HG02798 (cell line): ENCODE measurements at regions not wholly inside any gene's neighbourhood (a gene's known extent, or its start where the extent isn't known, plus 50 kb on each side); places are given as distances from the start of the nearest gene placed in this dataset.
"Not testable (repeated sequence)": the region's sequence is repeated elsewhere in the genome, so short reads cannot be mapped to it uniquely, and the experiment has no call there.

ENCODE experiments used
- ATAC-seq: cut with Tn5 transposase; IDR thresholded peaks from one replicate; pipeline ENCODE4 v1.9.1; 2021; ENCODE audit warnings: mild to moderate bottlenecking; ENCODE audit not compliant: unreplicated experiment, poor library complexity

GRCh38 chr4:66372706-66373105 lies 702.4 kb upstream of the EPHA5 start:
- ATAC-seq = no peak

GRCh38 chr4:66367043-66367660 lies 696.9 kb upstream of the EPHA5 start:
- no peak for ATAC-seq

GRCh38 chr4:66360395-66360794 lies 690.1 kb upstream of the EPHA5 start:
- not testable (repeated sequence) for ATAC-seq

GRCh38 chr4:66357316-66357715 lies 687.0 kb upstream of the EPHA5 start:
- ATAC-seq = no peak

- no peak for ATAC-seq
Observed at GRCh38 chr4:66355328-66355727, 685.0 kb upstream of the EPHA5 start.

DNA sequence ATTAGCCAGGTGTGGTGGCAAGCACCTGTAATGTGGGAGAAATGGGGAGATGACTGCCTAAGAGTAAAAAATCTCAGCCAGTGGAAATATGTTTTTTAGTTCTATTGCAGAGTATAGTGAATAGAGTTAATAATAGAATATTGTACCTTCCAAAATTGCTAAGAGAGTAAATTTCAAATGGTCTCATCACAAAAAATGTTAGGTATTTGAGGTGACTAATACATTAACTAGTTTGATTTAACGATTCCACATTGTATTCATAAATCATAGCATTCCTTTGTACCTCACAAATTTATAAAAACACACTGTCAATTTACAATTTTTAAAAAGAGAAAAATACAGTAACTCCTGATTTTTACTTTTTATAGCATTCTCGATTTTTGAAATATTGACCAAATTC lies 681.5 kb upstream of the EPHA5 start:
- ATAC-seq = no peak

DNA sequence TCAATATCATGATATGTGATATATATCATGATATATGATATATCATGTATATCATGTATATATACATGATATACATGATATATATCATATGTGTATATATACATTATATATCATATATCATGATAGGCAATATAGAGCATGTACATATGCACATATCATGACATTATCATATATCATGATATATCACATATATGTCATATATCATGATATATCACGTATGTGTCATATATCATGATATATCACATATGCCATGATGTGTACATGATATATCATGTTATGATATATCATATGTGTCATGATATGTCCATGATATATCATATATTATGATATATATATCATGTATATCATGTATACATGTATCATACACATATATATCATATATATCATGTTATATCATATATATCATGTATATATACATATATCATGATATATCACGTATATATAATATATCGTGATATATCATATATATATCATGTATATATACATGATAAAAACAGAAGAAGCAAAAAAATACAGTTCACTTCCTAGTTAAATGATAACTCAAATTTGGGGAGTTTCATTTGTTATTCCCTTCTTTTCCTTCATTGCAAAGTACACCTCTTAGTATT lies 670.1 kb upstream of the EPHA5 start:
- ATAC-seq = no peak

GRCh38 chr4:66339007-66339406 lies 668.7 kb upstream of the EPHA5 start:
- no peak for ATAC-seq

GRCh38 chr4:66331761-66332160 lies 661.5 kb upstream of the EPHA5 start:
- ATAC-seq = no peak

GRCh38 chr4:66330125-66330524 lies 659.8 kb upstream of the EPHA5 start:
- ATAC-seq = no peak

GRCh38 chr4:66328803-66329574 lies 658.7 kb upstream of the EPHA5 start:
- no peak for ATAC-seq

- no peak for ATAC-seq
Observed at GRCh38 chr4:66307641-66308438, 637.6 kb upstream of the EPHA5 start.

GRCh38 chr4:66300336-66300934 lies 630.1 kb upstream of the EPHA5 start:
- ATAC-seq = no peak

GRCh38 chr4:66298569-66298968 lies 628.3 kb upstream of the EPHA5 start:
- no peak for ATAC-seq

GRCh38 chr4:66297703-66298102 lies 627.4 kb upstream of the EPHA5 start:
- no peak for ATAC-seq

DNA sequence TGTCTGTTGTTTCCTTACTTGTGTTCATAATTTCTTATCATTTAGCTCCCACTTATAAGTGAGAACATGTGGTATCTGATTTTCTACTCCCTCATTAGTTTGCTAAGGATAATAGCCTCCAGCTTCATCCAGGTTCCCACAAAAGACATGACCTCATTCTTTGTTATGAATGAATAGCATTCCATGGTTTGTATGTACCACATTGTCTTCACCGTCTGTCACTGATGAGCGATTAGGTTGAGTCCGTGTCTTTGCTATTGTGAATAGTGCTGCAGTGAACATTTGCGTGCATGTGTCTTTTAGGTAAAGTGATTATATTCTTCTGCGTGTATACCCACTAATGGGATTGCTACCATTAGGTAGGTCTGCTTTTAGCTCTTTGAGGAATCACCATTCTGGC lies 624.3 kb upstream of the EPHA5 start:
- ATAC-seq = no peak

GRCh38 chr4:66284991-66285451 lies 614.7 kb upstream of the EPHA5 start:
- ATAC-seq = no peak

DNA sequence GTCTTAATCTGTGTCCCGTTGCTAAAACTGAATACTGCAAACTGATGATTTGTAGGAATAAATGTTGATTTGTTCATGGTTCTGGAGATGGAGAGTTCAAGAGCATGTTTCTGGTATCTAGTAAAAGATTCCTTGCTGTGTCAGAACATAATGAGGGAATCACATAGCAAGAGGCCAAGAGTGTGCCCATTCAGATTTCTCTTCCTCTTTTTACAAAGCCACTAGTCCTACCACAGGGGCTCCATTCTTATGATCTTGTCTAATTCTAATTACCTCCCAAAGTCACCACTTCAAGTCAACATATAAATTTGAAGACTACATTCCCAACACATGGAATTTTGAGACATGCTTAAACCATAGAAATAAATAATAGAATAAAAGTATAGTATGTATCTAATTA lies 608.8 kb upstream of the EPHA5 start:
- ATAC-seq = no peak

DNA sequence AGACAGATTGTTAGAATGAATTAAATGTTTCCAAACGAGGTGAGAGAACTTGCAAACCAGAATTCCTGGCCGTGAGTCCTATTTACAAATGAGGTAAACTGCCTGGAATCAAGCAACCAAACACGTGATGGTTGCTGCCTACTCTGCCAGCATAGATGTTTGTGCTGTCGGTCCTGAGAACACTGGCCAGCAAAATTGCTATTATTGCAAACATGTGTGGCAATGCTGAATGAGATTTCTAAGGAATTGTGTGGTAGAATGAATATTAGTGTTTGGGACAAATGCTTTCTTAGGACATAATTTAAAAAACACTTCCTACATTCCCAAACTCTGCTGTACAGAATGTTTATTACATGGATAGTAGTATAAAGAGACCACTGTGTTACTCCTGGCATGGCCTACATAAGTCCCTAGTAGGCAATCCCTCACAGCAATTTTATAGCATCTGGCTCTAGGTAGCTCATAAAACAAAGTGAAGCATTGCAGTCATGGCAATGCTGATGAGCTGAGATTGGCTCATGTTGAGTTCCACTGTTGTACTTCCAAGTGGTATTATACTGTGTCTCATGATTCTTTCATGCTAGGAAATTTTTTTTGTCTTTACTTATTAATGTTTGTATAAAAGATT lies 605.2 kb upstream of the EPHA5 start:
- no peak for ATAC-seq

DNA sequence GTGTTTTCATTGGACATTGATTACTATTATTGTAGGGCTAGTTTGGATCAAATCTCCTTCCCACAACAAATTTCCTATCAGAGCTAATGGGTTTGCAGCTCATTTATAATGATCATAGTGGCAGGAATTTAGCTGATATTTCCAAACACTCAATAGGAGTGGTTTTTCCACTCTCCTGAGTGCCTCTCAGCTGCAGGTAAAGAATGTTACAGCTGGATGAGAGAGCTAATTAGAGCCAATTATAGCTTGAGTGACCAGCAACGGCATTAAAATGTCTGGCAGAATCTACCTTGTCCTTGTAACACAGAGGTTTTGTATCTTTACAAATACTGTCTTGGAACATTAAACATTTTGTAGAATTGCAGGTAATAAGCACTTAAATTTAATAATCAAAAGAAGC lies 602.8 kb upstream of the EPHA5 start:
- ATAC-seq = no peak
